Immature natural killer cell (primary cell): ENCODE measurements at regions not wholly inside any gene's neighbourhood (a gene's known extent, or its start where the extent isn't known, plus 50 kb on each side); places are given as distances from the start of the nearest gene placed in this dataset.

Experiments used
- DNase-seq, 3 donors: peaks; one replicate each; pipeline ENCODE4 v3.0.0; 2022; ENCODE audit warnings: mixed read lengths in 1 of 3
- H3K27ac Mint-ChIP-seq, 6 donors: one replicate each; pipeline ENCODE4 v1.8.0; 2020; ENCODE audit warnings: mixed read lengths in 6 of 6, mild to moderate bottlenecking in 5 of 6, inconsistent platforms in 4 of 6, moderate library complexity in 3 of 6
- H3K27me3 Mint-ChIP-seq, 3 donors: one replicate each; pipeline ENCODE4 v1.8.0; 2020 to 2021; ENCODE audit warnings: low read depth in 3 of 3, mild to moderate bottlenecking in 3 of 3, mixed read lengths in 3 of 3, moderate library complexity in 3 of 3, inconsistent platforms in 1 of 3
- H3K36me3 Mint-ChIP-seq, 3 donors: one replicate each; pipeline ENCODE4 v1.8.0; 2020; ENCODE audit warnings: mixed read lengths in 3 of 3, inconsistent platforms in 2 of 3, mild to moderate bottlenecking in 2 of 3
- H3K4me1 Mint-ChIP-seq, 2 donors: one replicate each; pipeline ENCODE4 v1.8.0; 2020; ENCODE audit warnings: inconsistent platforms in 2 of 2, mild to moderate bottlenecking in 2 of 2, mixed read lengths in 2 of 2, moderate library complexity in 1 of 2
- H3K4me3 Mint-ChIP-seq, 5 donors: one replicate each; pipeline ENCODE4 v1.8.0; 2020; ENCODE audit warnings: mild to moderate bottlenecking in 5 of 5, mixed read lengths in 5 of 5, inconsistent platforms in 3 of 5, moderate library complexity in 3 of 5
- H3K9me3 Mint-ChIP-seq, 6 donors: one replicate each; pipeline ENCODE4 v1.8.0; 2020; ENCODE audit warnings: mild to moderate bottlenecking in 6 of 6, mixed read lengths in 6 of 6, inconsistent platforms in 4 of 6, moderate library complexity in 3 of 6

DNA sequence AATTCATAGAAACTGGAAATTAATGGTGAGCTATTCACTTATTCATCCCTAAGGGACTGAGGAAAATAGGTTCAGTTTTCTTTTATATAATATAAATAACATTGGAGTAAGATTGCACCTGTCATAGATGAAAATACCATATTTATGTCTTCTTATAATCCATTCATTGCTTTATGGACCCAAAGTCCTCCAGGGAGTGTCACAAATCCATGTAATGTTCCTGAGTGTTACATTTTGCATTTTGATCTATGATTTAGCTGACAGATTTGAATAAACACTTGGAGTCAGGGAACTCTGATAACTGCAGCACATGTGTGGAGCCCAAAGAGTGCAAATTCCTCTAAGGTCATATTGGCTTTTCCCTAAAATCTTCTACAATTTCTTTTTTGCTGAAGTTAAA is 484.3 kb downstream of the MDFIC start:
- Mint-ChIP-seq H3K9me3 (peaks cover 0 to 9% (median under 1%) of the 10 kb centered on the region in 6 donors), H3K36me3 (peaks cover 0 to 10% (median 4%) of the 10 kb centered on the region in 3 donors), H3K27me3 (peaks cover 5 to 8% (median 7%) of the 10 kb centered on the region in 3 donors), H3K4me3 (no peak overlapping the region), H3K4me1 (peaks cover 23 to 26% of the 10 kb centered on the region in 2 donors), H3K27ac (no peak overlapping the region)
- DNase-seq = no peak

DNA sequence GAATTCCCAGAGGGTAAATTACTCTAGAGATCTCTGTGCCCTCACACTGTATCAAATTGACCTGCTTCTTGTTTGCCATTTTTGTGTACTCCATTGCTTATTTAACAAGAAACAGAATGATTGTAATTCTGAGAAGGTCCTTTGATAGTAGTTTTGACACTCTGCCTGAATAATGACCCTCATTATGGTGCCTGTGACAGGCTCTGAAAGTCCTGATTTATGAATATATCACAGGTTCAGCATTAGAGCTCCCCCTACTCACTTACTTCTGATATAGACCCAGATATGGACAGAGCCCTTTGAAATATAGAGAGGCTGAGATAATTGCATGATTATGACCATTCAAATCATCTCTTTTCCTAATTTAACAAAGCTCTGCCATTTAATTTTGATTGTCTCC is 465.2 kb downstream of the MDFIC start:
- no peak for DNase-seq
- H3K27me3 Mint-ChIP-seq = peaks cover 2 to 4% (median 3%) of the 10 kb centered on the region in 3 donors
- H3K9me3 Mint-ChIP-seq = no peaks in the 10 kb centered on the region
- no peak overlapping the region for H3K27ac Mint-ChIP-seq
- H3K4me3 Mint-ChIP-seq = no peak overlapping the region
- H3K36me3 Mint-ChIP-seq = peaks cover 0 to 3% (median 0%) of the 10 kb centered on the region in 3 donors
- H3K4me1 Mint-ChIP-seq = no peaks in the 10 kb centered on the region

DNA sequence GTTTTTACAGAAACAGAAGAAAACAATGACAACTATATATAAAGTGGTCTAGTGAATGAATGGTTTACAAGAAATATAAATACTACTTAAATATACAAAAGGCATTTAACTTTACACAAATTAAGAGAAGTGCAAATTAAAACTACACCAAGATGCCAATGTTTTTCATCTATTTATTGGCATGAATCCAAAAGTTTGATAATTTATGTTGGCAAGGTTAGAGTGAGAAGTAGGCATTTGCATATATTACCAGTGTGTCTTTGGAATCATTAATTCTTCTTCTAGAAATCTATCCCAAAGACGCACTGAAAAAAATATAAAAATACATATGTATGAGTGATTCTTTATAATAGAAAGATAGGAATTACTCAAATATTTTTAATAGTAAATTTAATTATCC is 457.4 kb downstream of the MDFIC start:
- H3K4me1 Mint-ChIP-seq = no peaks in the 10 kb centered on the region
- H3K4me3 Mint-ChIP-seq = no peak overlapping the region
- no peaks in the 10 kb centered on the region for H3K9me3 Mint-ChIP-seq
- DNase-seq = no peak
- H3K36me3 Mint-ChIP-seq = peaks cover 0 to 3% (median 0%) of the 10 kb centered on the region in 3 donors
- no peak overlapping the region for H3K27ac Mint-ChIP-seq
- peaks cover 0 to 3% (median 1%) of the 10 kb centered on the region in 3 donors for H3K27me3 Mint-ChIP-seq

DNA sequence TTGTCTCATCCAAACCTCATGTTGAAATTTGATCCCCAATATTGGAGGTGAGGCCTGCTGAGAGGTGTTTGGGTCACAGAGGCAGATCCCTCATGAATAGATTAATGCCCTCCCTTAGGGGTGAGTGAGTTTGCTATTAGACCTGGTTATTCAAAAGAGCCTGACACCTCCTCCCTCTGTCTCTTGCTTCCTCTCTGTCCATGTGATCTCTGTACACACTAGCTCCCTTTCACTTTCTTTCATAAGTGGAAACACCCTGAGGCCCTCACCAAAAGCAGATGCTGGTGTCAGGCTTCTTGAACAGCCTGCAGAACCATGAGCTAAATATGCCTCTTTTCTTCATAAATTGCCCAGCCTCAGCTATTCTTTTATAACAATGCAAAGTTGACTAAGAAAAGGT is 447.1 kb downstream of the MDFIC start:
- H3K27ac Mint-ChIP-seq = peak overlapping the region in 1 of 6 donors; percentile 51

DNA sequence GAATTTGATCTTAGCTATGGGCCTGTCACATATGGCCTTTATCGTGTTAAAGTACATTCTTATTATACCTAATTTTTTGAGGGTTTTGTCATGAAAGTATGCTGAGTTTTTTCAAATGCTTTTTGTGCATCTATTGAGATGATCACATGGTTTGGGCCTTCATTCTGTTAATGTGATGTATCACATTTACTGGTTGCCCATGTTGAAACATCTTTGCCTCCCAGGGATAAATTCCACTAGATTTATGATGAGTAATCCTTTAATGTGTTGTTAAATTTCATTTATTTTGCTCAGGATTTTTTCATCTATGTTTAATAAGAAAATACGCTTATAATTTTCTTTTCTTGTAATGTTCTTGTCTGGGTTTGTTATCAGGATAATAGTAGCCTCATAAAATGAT is 442.0 kb downstream of the MDFIC start:
- Mint-ChIP-seq H3K27ac (no peak overlapping the region), H3K4me3 (no peak overlapping the region), H3K4me1 (peaks cover 4 to 6% of the 10 kb centered on the region in 2 donors), H3K36me3 (no peaks in the 10 kb centered on the region), H3K27me3 (peaks cover 0 to 2% (median 0%) of the 10 kb centered on the region in 3 donors), H3K9me3 (peaks cover 0 to 2% (median 0%) of the 10 kb centered on the region in 6 donors)
- no peak for DNase-seq

More for the DNA sequence above, 447.1 kb downstream of the MDFIC start:
- H3K27me3 Mint-ChIP-seq = peaks cover 0 to 2% (median 2%) of the 10 kb centered on the region in 3 donors
- H3K9me3 Mint-ChIP-seq = peaks cover 0 to 2% (median 0%) of the 10 kb centered on the region in 6 donors
- no peak overlapping the region for H3K4me3 Mint-ChIP-seq
- no peaks in the 10 kb centered on the region for H3K36me3 Mint-ChIP-seq
- peaks cover 9 to 12% of the 10 kb centered on the region in 2 donors for H3K4me1 Mint-ChIP-seq
- DNase-seq = peak in 2 of 3 donors; percentile 1 to 10

DNA sequence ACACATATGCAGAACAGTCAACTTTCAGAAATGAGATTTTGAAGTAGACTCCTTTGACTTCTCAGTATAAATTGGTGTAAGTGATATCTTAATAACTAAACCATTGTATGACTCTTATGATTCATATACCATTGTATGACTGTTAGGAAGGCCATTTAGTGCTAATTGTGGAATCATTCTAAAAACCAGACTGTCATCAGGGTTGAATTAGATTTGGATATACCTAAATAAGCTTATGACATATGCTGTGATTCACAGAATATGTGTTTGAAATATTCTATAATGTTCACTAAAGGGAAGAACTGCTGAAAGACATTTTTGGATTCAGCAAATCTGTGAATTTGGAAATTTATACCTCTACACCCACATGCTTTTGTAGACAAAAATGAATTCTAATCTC is 438.1 kb downstream of the MDFIC start:
- no peak overlapping the region for H3K27ac Mint-ChIP-seq
- H3K4me3 Mint-ChIP-seq = no peak overlapping the region
- no peak for DNase-seq
- peaks cover 5 to 21% of the 10 kb centered on the region in 2 donors for H3K4me1 Mint-ChIP-seq
- no peaks in the 10 kb centered on the region for H3K36me3 Mint-ChIP-seq
- H3K9me3 Mint-ChIP-seq = peaks cover 0 to 2% (median 0%) of the 10 kb centered on the region in 6 donors
- H3K27me3 Mint-ChIP-seq = peaks cover 0 to 2% (median 0%) of the 10 kb centered on the region in 3 donors

DNA sequence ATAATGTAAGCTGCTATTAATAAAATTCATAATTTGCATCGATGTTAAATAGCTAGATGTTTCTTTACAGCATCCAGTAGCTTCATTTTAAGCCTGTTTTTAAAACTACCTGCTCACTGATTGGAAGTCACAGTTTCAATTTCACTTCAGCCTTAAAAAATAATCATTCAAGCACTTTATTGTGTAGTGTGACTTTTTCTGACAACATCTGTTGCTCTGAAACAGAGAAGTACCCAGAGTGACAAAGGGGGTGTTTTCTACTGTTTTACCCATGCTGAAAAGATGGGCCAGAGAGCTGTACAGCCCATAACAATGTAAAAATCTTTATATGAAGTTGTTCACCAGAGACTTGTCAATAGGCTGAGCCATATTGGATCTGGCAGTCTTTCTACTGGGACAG is 437.2 kb downstream of the MDFIC start:
- DNase-seq = no peak
- Mint-ChIP-seq H3K27ac (no peak overlapping the region), H3K9me3 (no peaks in the 10 kb centered on the region), H3K27me3 (no peaks in the 10 kb centered on the region), H3K36me3 (no peaks in the 10 kb centered on the region), H3K4me1 (peaks cover 5 to 21% of the 10 kb centered on the region in 2 donors), H3K4me3 (no peak overlapping the region)

DNA sequence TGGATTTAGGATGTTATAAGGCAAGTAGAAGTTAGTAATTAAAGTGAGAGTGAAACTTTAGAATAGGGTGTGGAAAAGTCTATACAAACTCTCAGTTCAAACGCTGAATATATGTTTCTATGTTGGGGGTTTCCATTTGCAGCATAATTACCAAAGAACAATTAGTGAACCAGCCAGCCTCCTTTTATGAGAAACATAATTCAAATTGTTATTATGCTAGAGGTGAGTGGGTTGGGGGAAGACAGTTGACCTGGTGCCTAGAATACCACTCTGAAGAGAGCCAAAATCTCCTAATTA is 435.8 kb downstream of the MDFIC start:
- H3K9me3 Mint-ChIP-seq = no peaks in the 10 kb centered on the region

DNA sequence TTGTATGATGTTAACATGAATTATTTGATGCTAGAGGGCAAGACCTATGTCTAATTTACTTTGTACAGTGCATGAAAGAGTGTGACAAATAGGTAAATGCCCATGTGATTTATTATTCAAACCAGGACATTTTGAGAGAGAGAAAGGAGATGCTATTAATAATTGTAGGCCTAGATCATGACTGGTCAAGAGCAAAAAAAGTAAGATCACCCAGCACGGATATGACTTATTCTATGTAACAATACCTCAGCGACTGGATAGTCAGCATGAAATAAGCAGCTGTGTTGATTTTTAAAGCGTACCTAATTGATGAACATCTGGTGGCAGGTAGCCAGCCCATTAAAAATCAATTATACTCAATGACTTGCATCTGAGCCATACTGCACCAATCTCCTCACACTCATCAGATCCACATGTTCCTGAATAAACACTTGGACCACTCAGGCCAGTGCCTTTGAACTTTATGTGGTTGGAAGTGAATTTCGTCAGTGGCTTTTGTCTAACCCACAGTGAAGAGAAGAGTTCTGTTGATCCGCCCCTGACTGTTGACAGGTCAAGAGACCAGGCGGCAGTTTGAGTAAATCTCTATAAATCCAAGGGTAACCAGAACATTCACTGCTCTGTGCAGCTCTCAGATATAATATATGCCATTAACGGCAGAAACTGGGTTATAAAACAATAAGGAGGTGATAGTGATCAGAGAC is 435.3 kb downstream of the MDFIC start:
- peaks cover 5 to 21% of the 10 kb centered on the region in 2 donors for H3K4me1 Mint-ChIP-seq
- DNase-seq = no peak
- H3K36me3 Mint-ChIP-seq = no peaks in the 10 kb centered on the region
- no peaks in the 10 kb centered on the region for H3K9me3 Mint-ChIP-seq
- H3K4me3 Mint-ChIP-seq = no peak overlapping the region
- no peak overlapping the region for H3K27ac Mint-ChIP-seq
- H3K27me3 Mint-ChIP-seq = no peaks in the 10 kb centered on the region

More for the DNA sequence above, 435.8 kb downstream of the MDFIC start:
- peaks cover 5 to 21% of the 10 kb centered on the region in 2 donors for H3K4me1 Mint-ChIP-seq
- H3K27ac Mint-ChIP-seq = no peak overlapping the region
- no peaks in the 10 kb centered on the region for H3K27me3 Mint-ChIP-seq
- no peak for DNase-seq
- no peaks in the 10 kb centered on the region for H3K36me3 Mint-ChIP-seq
- no peak overlapping the region for H3K4me3 Mint-ChIP-seq

DNA sequence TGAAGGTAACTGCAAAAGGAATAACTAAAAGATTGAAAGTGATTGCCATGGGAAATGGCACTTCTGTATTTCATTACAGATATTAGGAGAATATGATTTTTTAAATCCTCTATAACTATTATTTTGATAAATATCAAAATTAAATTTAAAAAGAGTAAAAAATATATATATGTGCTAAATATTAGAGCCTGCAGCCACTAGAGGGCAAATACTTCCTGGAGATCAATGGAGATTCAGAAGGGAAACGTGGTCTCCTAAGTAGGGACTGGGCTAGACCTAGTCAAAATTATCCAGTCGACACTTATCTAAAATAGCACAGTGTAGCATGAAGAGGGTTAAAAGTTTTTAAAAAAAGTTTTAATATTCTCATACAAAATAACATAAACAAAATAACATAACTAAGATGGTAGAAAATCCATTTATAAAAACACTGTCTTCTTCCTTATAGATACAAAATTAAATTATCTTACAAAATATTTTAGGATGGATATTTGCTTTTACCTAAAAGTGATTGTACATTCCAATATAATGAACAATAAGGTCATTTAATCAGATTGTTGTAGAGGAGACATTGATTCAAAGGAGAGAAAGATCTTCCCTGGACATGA is 434.3 kb downstream of the MDFIC start:
- peak; percentile 5 to 17 (median 13) for DNase-seq
- Mint-ChIP-seq H3K4me1 (peaks cover 5 to 21% of the 10 kb centered on the region in 2 donors), H3K4me3 (no peak overlapping the region), H3K27me3 (no peaks in the 10 kb centered on the region), H3K27ac (no peak overlapping the region), H3K36me3 (no peaks in the 10 kb centered on the region), H3K9me3 (no peaks in the 10 kb centered on the region)

DNA sequence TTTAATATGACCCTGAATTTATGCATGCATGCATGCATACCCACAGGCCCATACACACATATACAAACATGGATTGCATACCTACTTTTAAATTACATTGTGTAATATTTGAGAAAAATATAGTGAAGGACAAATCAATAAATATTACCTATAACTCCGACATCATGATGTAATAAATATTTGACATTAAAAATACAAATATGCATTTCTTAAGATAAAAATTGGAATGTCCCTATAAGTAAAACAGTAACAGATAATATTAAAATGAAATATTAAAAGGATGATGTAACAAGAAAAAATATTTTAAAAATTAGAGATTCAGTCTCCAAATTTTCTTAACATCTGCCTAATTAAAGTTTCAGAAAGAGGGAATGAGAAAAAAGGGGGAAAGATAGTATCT is 433.0 kb downstream of the MDFIC start:
- DNase-seq = no peak
- H3K36me3 Mint-ChIP-seq = no peaks in the 10 kb centered on the region
- H3K27ac Mint-ChIP-seq = no peak overlapping the region
- H3K27me3 Mint-ChIP-seq = no peaks in the 10 kb centered on the region
- no peaks in the 10 kb centered on the region for H3K9me3 Mint-ChIP-seq
- H3K4me1 Mint-ChIP-seq = peaks cover 5 to 21% of the 10 kb centered on the region in 2 donors
- no peak overlapping the region for H3K4me3 Mint-ChIP-seq

DNA sequence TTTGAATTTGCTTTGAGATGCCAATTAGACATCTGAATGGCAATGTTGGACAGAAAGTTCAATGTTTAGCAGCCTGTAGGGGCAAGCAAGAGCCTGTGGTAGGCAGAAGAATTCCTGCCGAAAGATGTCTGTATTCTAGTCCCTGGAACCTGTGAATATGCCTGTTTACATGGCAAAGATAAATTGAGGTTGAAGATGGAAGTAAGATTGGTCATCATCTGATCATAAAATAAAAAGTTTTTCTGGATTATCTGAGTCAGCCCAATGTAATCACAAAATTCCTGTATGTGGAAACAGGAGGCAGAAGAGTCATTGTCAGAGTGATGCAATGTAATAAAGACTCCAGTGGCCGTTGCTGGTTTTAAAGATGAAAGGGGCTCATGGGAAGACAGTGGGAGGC is 430.5 kb downstream of the MDFIC start:
- no peaks in the 10 kb centered on the region for H3K9me3 Mint-ChIP-seq
- H3K27ac Mint-ChIP-seq = no peak overlapping the region
- H3K4me1 Mint-ChIP-seq = peaks cover 3 to 15% of the 10 kb centered on the region in 2 donors
- no peak for DNase-seq
- H3K27me3 Mint-ChIP-seq = peaks cover 0 to 4% (median 1%) of the 10 kb centered on the region in 3 donors
- H3K36me3 Mint-ChIP-seq = no peaks in the 10 kb centered on the region
- no peak overlapping the region for H3K4me3 Mint-ChIP-seq

DNA sequence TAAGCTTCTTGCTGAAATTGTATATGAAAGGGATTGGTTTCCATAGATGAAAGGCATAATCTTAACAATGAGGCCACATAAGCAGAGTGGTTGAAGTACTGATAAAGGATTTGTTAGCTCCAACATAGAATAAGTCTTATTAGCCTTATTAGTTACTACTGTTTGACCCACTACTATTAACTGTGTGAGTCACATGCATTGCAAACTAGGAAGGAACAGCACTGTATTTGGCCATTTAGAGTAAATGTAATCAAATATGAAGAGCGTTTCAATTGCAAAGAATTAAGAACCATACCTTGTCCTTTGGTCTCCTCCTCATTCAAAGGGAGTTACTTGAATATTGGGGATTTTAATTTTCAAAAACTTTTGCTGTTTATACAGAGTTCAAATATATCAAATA is 428.9 kb downstream of the MDFIC start:
- Mint-ChIP-seq H3K27me3 (peaks cover 0 to 6% (median 1%) of the 10 kb centered on the region in 3 donors), H3K4me1 (no peaks in the 10 kb centered on the region), H3K9me3 (no peaks in the 10 kb centered on the region), H3K27ac (no peak overlapping the region), H3K4me3 (no peak overlapping the region), H3K36me3 (no peaks in the 10 kb centered on the region)
- no peak for DNase-seq

DNA sequence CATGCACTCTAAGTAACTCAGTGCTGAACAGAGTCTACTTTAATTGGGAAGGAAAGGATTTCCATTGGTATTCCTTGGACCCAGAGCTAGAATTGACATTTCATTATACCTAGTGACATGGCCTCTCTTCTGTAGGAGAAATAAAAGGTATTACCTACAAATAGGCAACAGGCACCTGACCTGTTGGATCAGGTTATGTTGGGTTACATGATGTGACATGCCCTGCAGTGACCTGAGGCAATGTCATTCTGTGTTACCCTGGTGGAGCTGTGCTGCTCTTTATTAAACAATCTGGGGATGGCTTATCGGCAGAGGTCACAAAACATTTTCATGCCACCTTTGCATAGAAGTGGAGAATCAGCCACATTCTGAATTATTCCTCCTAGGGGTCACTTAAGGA is 427.7 kb downstream of the MDFIC start:
- Mint-ChIP-seq H3K9me3 (no peaks in the 10 kb centered on the region), H3K27ac (no peak overlapping the region)
- DNase-seq = no peak

DNA sequence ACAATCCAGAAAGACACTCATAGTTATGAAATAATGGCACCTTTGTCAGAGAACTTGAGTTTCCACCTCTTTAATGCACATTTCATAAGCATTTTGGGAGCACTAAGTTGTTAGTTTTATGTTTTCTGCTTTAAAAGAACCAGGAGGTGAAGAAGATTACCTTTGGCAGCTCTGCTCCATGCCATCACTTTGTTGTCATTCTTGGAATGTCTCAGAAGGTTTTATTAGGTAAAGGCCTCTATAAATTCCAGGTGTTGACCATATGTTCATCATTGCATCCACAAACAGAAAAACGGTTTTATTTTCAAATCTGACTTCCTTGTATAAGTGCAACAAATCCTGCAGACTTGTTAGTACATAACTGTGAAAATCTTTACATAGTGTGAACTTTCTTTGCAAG is 424.8 kb downstream of the MDFIC start:
- Mint-ChIP-seq H3K27ac (no peak overlapping the region), H3K27me3 (peaks cover 1 to 6% (median 2%) of the 10 kb centered on the region in 3 donors), H3K4me3 (no peak overlapping the region), H3K9me3 (no peaks in the 10 kb centered on the region), H3K4me1 (no peaks in the 10 kb centered on the region), H3K36me3 (no peaks in the 10 kb centered on the region)
- no peak for DNase-seq

More for the DNA sequence above, 427.7 kb downstream of the MDFIC start:
- no peaks in the 10 kb centered on the region for H3K4me1 Mint-ChIP-seq
- no peaks in the 10 kb centered on the region for H3K36me3 Mint-ChIP-seq
- H3K4me3 Mint-ChIP-seq = no peak overlapping the region
- H3K27me3 Mint-ChIP-seq = peaks cover 1 to 6% (median 1%) of the 10 kb centered on the region in 3 donors
